ENCODE measurements at regions not wholly inside any gene's neighbourhood (a gene's known extent, or its start where the extent isn't known, plus 50 kb on each side); places are given as distances from the start of the nearest gene placed in this dataset.

DNA sequence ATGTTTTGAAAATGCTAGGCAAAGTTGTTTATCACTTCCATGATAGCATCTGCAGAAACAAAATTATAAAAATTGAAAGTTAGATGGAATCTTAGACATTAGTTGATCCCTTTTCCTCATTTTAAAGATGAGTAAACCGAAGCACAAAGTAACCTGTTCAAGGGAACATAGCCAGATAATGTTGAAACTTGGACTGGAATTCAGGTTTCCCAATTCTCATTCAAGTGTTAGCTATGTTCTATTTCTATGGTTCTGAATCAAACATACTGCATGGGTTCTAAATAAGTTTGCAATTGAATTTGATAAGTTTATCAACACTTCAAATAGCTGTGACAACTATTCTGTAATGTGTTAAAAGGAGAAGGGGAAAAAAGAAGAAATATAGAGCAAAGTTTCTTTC, 122.4 kb upstream of the SOX5 start:
- Histone ChIP-seq H2AFZ (ENCODE audit: low read length) (no peak overlapping the region), H3K9me2 (replicated peaks; ENCODE audit: low read length) (no peaks in the 10 kb centered on the region), H3K79me2 (ENCODE audit: low read length) (no peaks in the 10 kb centered on the region), H3K4me2 (ENCODE audit: low read length) (no peak overlapping the region), H3K9me3 (ENCODE audit: low read length) (no peaks in the 10 kb centered on the region), H3K4me1 (ENCODE audit: insufficient read depth, low read length) (no peaks in the 10 kb centered on the region), H4K20me1 (ENCODE audit: low read length) (no peaks in the 10 kb centered on the region), H3F3A (ENCODE audit: low read length, unreplicated experiment) (no peaks in the 10 kb centered on the region), H3K9ac (ENCODE audit: low read length) (no peak overlapping the region), H3K36me3 (ENCODE audit: low read depth, low read length) (no peaks in the 10 kb centered on the region), H3K27me3 (ENCODE audit: low read length) (no peaks in the 10 kb centered on the region), H3K4me3 (ENCODE audit: low read length) (no peak overlapping the region), H3K27ac (ENCODE audit: low read length) (no peak overlapping the region)
- intact Hi-C loops (cut with micrococcal nuclease): no loop called here
- ChIA-PET POLR2A (ENCODE audit: unreplicated experiment) (no interaction called here), CTCF (no interaction called here)
- no peak for TF ChIP-seq EZH2phosphoT487 (IDR thresholded peaks at IDR 0.05; ENCODE audit: borderline replicate concordance, low read length)
- DNase-seq (no peak), ATAC-seq (no peak)
- no TSS peak for BruUV-seq (replicated peaks)

DNA sequence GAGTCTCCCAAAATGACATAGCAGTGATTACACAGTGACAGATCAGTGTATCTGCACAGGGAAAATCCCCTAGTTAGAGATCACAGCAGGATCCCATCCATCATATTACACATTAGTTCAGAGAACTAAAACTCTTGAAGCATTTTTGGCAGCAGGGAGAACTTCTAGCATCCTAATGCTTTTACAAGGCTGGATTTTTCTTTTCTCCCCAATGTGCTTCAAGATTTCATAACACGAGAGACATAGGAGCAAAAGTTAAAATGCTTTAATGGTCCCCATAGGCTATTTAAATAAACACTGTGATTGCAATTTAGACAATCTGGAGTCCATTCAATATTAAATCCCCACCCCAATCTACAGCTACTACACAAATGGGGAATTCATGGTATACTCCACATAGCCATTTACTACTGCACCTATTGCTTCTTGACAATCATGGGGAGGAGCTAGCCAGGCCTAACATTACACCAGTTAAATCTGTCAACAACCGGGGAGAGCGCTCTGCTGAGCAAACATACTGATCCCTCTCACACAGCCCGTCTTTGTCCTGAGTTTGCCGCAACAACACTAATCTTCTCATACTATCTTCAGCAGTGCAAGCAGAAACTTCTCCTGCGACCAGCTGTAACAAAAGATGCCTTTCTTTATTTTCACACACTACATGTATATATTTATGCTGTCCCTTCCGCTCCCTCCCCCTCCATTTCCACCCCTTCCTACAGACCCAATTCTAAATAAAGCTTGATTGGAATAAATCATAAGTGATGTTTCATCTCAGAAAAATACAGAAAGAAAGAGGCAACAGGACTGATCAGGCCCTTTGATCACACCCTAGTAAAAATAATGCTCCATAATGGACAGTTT, 120.3 kb upstream of the SOX5 start:
- ATAC-seq (no peak), DNase-seq (peak; percentile 17)
- Histone ChIP-seq H3K9me2 (replicated peaks; ENCODE audit: low read length) (no peaks in the 10 kb centered on the region), H3F3A (ENCODE audit: low read length, unreplicated experiment) (no peaks in the 10 kb centered on the region), H4K20me1 (ENCODE audit: low read length) (no peaks in the 10 kb centered on the region), H3K27ac (ENCODE audit: low read length) (no peak overlapping the region), H3K9ac (ENCODE audit: low read length) (no peak overlapping the region), H3K4me1 (ENCODE audit: insufficient read depth, low read length) (no peaks in the 10 kb centered on the region), H3K9me3 (ENCODE audit: low read length) (no peaks in the 10 kb centered on the region), H2AFZ (ENCODE audit: low read length) (no peak overlapping the region), H3K79me2 (ENCODE audit: low read length) (no peaks in the 10 kb centered on the region), H3K4me2 (ENCODE audit: low read length) (no peak overlapping the region), H3K36me3 (ENCODE audit: low read depth, low read length) (no peaks in the 10 kb centered on the region), H3K27me3 (ENCODE audit: low read length) (no peaks in the 10 kb centered on the region), H3K4me3 (ENCODE audit: low read length) (no peak overlapping the region)
- CTCF ChIA-PET: no interaction called here
- POLR2A ChIA-PET (ENCODE audit: unreplicated experiment): no interaction called here
- TF ChIP-seq, protein P1, sequence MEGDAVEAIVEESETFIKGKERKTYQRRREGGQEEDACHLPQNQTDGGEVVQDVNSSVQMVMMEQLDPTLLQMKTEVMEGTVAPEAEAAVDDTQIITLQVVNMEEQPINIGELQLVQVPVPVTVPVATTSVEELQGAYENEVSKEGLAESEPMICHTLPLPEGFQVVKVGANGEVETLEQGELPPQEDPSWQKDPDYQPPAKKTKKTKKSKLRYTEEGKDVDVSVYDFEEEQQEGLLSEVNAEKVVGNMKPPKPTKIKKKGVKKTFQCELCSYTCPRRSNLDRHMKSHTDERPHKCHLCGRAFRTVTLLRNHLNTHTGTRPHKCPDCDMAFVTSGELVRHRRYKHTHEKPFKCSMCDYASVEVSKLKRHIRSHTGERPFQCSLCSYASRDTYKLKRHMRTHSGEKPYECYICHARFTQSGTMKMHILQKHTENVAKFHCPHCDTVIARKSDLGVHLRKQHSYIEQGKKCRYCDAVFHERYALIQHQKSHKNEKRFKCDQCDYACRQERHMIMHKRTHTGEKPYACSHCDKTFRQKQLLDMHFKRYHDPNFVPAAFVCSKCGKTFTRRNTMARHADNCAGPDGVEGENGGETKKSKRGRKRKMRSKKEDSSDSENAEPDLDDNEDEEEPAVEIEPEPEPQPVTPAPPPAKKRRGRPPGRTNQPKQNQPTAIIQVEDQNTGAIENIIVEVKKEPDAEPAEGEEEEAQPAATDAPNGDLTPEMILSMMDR (conservative IDR thresholded peaks at IDR 0.05; ENCODE audit: low read depth, low read length): no peak
- no peak for TF ChIP-seq EZH2 (IDR thresholded peaks at IDR 0.05; ENCODE audit: low read length, unreplicated experiment)
- no peak for TF ChIP-seq EZH2phosphoT487 (IDR thresholded peaks at IDR 0.05; ENCODE audit: borderline replicate concordance, low read length)
- no TSS peak for BruUV-seq (replicated peaks)
- intact Hi-C loops (cut with micrococcal nuclease): no loop called here

DNA sequence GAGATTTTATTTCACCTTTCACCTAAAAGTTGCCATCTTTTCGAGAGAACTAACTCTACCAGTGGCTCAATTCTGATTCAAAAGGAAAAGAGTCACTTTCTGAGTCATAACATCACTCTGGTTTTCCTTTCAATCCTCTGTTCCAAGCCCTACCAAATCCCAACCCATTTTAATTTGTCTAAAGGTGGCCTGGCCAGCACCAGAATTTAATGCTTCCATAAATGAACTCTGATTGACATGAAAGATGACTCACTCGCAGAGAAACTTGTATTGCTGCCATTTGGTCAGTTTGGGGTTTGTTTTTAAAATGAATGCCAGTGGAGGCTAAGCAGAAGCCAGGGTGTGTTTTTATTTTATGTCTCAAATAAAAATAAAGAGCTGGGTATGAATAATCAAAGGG, 117.4 kb upstream of the SOX5 start:
- no peaks in the 10 kb centered on the region for H3K27me3 ChIP-seq (ENCODE audit: low read length)
- H4K20me1 ChIP-seq (ENCODE audit: low read length): no peaks in the 10 kb centered on the region
- no peak for ATAC-seq
- H3K9me3 ChIP-seq (ENCODE audit: low read length): no peaks in the 10 kb centered on the region
- H3K36me3 ChIP-seq (ENCODE audit: low read depth, low read length): no peaks in the 10 kb centered on the region
- BruUV-seq (replicated peaks): no TSS peak
- H3K4me1 ChIP-seq (ENCODE audit: insufficient read depth, low read length): no peaks in the 10 kb centered on the region
- H3F3A ChIP-seq (ENCODE audit: low read length, unreplicated experiment): no peaks in the 10 kb centered on the region
- H3K9ac ChIP-seq (ENCODE audit: low read length): no peak overlapping the region
- no peaks in the 10 kb centered on the region for H3K9me2 ChIP-seq (replicated peaks; ENCODE audit: low read length)
- peak; percentile 49 for DNase-seq
- peak overlapping the region; percentile 56 for H3K27ac ChIP-seq (ENCODE audit: low read length)
- no peak overlapping the region for H3K4me2 ChIP-seq (ENCODE audit: low read length)
- no peak overlapping the region for H2AFZ ChIP-seq (ENCODE audit: low read length)
- intact Hi-C loops (cut with micrococcal nuclease): no loop called here
- H3K79me2 ChIP-seq (ENCODE audit: low read length): no peaks in the 10 kb centered on the region
- no peak overlapping the region for H3K4me3 ChIP-seq (ENCODE audit: low read length)
- ChIA-PET CTCF (no interaction called here), POLR2A (ENCODE audit: unreplicated experiment) (no interaction called here)
- no peak for TF ChIP-seq EZH2phosphoT487 (IDR thresholded peaks at IDR 0.05; ENCODE audit: borderline replicate concordance, low read length)
- no peak for TF ChIP-seq EZH2 (IDR thresholded peaks at IDR 0.05; ENCODE audit: low read length, unreplicated experiment)
- TF ChIP-seq, protein P1 (conservative IDR thresholded peaks at IDR 0.05; ENCODE audit: low read depth, low read length): no peak

All from PC-3 (cell line).